ENCODE measurements at regions not wholly inside any gene's neighbourhood (a gene's known extent, or its start where the extent isn't known, plus 50 kb on each side); places are given as distances from the start of the nearest gene placed in this dataset.

DNA sequence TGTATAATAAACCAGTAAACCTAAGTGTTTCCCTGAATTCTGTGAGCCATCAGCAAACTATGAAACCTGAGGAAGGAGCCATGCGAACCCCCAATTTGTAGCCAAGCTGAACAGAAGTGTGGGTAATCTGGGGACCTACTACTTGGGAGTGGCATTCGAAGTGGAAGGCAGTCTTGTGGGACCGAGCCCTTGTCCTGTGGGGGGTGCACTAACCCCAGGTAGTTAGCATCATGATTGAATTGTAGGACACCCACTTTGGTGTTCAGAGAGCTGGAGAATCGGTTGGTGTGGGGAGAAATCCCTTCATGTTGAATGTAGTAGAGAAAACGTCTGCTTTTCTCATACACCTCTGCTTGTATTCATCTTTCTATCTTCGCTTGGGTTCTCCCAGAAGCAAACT, 79.7 kb upstream of the CPHXL start:
- no peak overlapping the region for H3K4me3 ChIP-seq (ENCODE audit: low read length)
- no peak overlapping the region for H3K4ac ChIP-seq (ENCODE audit: low read depth, low read length)
- H2BK120ac ChIP-seq (ENCODE audit: low read depth, low read length) = no peak overlapping the region
- no peak overlapping the region for H3K23ac ChIP-seq (ENCODE audit: low read length)
- H3K56ac ChIP-seq (ENCODE audit: low read length) = no peak overlapping the region
- H3K4me1 ChIP-seq (ENCODE audit: control insufficient read depth, low read depth, low read length) = no peaks in the 10 kb centered on the region
- H4K5ac ChIP-seq (ENCODE audit: low read length) = no peak overlapping the region
- H4K8ac ChIP-seq (ENCODE audit: low read depth, low read length) = no peak overlapping the region
- peak; percentile 15 for DNase-seq
- H3K79me2 ChIP-seq (ENCODE audit: control insufficient read depth, insufficient read depth, low read length) = no peaks in the 10 kb centered on the region
- H3K36me3 ChIP-seq (ENCODE audit: control insufficient read depth, insufficient read depth, low read length) = no peaks in the 10 kb centered on the region
- no peaks in the 10 kb centered on the region for H3K79me1 ChIP-seq (ENCODE audit: low read length)
- H3K27ac ChIP-seq (ENCODE audit: low read depth, low read length) = no peak overlapping the region
- no peak overlapping the region for H3K4me2 ChIP-seq (ENCODE audit: low read length)
- H2BK5ac ChIP-seq (ENCODE audit: low read length) = no peak overlapping the region
- H2BK15ac ChIP-seq (replicated peaks; ENCODE audit: low read depth) = no peak overlapping the region
- no peak overlapping the region for H2AK5ac ChIP-seq (ENCODE audit: low read length)
- H3K9ac ChIP-seq (ENCODE audit: low read length) = no peak overlapping the region
- no CpG with 5 or more reads among the region's 6 CpGs for WGBS (ENCODE audit: extremely low coverage, insufficient coverage, low lambda C conversion rate)
- H3K27me3 ChIP-seq (ENCODE audit: insufficient read depth, low read length, poor library complexity) = no peaks in the 10 kb centered on the region
- H3K18ac ChIP-seq (ENCODE audit: low read length) = no peak overlapping the region

DNA sequence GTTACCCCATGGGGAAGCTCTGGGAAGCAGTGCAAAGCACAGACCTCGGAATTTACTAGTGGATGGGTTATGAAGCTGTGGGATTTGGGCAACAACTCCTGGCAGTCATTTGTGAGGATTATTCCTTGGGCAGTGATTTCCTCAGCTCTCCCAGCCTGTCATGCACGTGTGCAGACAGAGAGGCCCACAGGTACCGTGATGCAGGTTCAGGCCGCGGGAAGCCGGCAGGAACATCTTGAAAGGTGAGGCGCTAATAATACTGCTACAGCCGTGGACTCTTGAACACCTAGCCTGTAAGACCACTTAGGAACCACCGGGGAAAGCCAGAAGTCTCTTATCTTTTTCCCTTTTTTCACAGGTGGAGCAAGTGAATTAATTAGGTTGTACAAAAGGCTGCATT, 80.2 kb upstream of the CPHXL start:
- Histone ChIP-seq H3K9ac (ENCODE audit: low read length) (no peak overlapping the region), H2AK5ac (ENCODE audit: low read length) (no peak overlapping the region), H3K36me3 (ENCODE audit: control insufficient read depth, insufficient read depth, low read length) (no peaks in the 10 kb centered on the region), H2BK15ac (replicated peaks; ENCODE audit: low read depth) (no peak overlapping the region), H4K5ac (ENCODE audit: low read length) (no peak overlapping the region), H3K4ac (ENCODE audit: low read depth, low read length) (no peak overlapping the region), H3K56ac (ENCODE audit: low read length) (no peak overlapping the region), H4K8ac (ENCODE audit: low read depth, low read length) (no peak overlapping the region), H3K4me2 (ENCODE audit: low read length) (no peak overlapping the region), H3K79me1 (ENCODE audit: low read length) (no peaks in the 10 kb centered on the region), H3K27ac (ENCODE audit: low read depth, low read length) (no peak overlapping the region), H2BK120ac (ENCODE audit: low read depth, low read length) (no peak overlapping the region), H3K18ac (ENCODE audit: low read length) (no peak overlapping the region), H3K4me1 (ENCODE audit: control insufficient read depth, low read depth, low read length) (no peaks in the 10 kb centered on the region), H3K27me3 (ENCODE audit: insufficient read depth, low read length, poor library complexity) (no peaks in the 10 kb centered on the region), H2BK5ac (ENCODE audit: low read length) (no peak overlapping the region), H3K79me2 (ENCODE audit: control insufficient read depth, insufficient read depth, low read length) (no peaks in the 10 kb centered on the region), H3K4me3 (ENCODE audit: low read length) (no peak overlapping the region), H3K23ac (ENCODE audit: low read length) (no peak overlapping the region)
- DNase-seq = no peak
- WGBS (ENCODE audit: extremely low coverage, insufficient coverage, low lambda C conversion rate) = no CpG with 5 or more reads among the region's 9 CpGs

DNA sequence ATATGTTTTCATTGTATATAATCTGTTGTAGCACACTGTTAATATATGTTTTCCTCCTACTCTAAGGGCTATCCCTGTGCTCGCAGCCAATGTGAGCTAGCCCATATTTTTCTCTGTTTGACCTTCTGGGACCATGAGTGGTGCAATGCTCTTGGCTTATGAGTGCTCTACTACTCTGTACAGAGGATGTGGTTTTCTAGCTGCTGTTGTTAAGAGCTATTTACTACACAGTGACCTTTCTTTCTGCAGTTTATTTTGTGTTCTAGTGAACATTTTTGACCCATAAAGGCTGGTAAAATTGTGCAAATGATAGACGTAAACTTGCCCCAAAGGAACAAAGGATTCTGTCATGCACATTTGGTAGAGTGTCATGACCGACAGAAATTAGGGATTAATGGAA, 84.1 kb upstream of the CPHXL start:
- Histone ChIP-seq H3K56ac (ENCODE audit: low read length) (no peak overlapping the region), H2BK15ac (replicated peaks; ENCODE audit: low read depth) (no peak overlapping the region), H3K4me1 (ENCODE audit: control insufficient read depth, low read depth, low read length) (no peaks in the 10 kb centered on the region), H4K8ac (ENCODE audit: low read depth, low read length) (no peak overlapping the region), H3K36me3 (ENCODE audit: control insufficient read depth, insufficient read depth, low read length) (no peaks in the 10 kb centered on the region), H3K27me3 (ENCODE audit: insufficient read depth, low read length, poor library complexity) (no peaks in the 10 kb centered on the region), H3K79me2 (ENCODE audit: control insufficient read depth, insufficient read depth, low read length) (no peaks in the 10 kb centered on the region), H3K27ac (ENCODE audit: low read depth, low read length) (no peak overlapping the region), H2AK5ac (ENCODE audit: low read length) (no peak overlapping the region), H3K4me2 (ENCODE audit: low read length) (no peak overlapping the region), H3K18ac (ENCODE audit: low read length) (no peak overlapping the region), H3K4ac (ENCODE audit: low read depth, low read length) (no peak overlapping the region), H2BK5ac (ENCODE audit: low read length) (no peak overlapping the region), H3K79me1 (ENCODE audit: low read length) (no peaks in the 10 kb centered on the region), H2BK120ac (ENCODE audit: low read depth, low read length) (no peak overlapping the region), H4K5ac (ENCODE audit: low read length) (no peak overlapping the region), H3K9ac (ENCODE audit: low read length) (no peak overlapping the region), H3K23ac (ENCODE audit: low read length) (no peak overlapping the region), H3K4me3 (ENCODE audit: low read length) (no peak overlapping the region)
- no peak for DNase-seq
- WGBS (ENCODE audit: extremely low coverage, insufficient coverage, low lambda C conversion rate) = no CpG with 5 or more reads among the region's 3 CpGs

DNA sequence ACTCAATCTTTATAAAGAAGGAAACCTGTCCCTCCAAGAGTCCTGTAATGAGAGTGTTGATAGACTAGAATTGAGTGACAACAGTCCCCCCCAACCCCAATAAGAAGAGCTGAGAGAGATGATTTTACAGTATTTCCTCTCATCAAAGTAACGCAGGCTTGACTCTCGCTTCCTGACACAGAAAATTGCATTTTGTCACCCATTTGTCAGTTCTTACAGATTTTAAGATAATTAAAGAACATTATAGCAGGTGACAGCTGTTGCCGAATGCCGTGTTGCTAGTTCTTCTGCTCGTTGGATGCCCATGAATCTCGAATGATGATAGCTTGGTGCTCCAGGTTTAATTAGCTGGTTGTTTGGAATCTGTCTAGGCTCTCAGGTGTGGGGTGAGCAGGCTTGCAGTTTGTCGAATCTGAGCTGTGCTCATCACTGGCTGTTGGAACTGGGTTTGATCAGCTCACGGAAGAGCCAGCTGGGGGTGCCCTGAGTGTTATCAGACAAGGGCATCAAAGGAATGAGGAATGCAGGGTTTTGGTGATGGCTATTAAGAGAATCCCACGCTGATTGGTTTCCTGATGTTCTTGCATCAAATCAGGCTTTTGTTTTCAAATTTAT, 84.8 kb upstream of the CPHXL start:
- Histone ChIP-seq H4K5ac (ENCODE audit: low read length) (no peak overlapping the region), H3K36me3 (ENCODE audit: control insufficient read depth, insufficient read depth, low read length) (no peaks in the 10 kb centered on the region), H4K8ac (ENCODE audit: low read depth, low read length) (no peak overlapping the region), H2BK120ac (ENCODE audit: low read depth, low read length) (no peak overlapping the region), H2BK5ac (ENCODE audit: low read length) (no peak overlapping the region), H3K18ac (ENCODE audit: low read length) (no peak overlapping the region), H3K4ac (ENCODE audit: low read depth, low read length) (no peak overlapping the region), H3K9ac (ENCODE audit: low read length) (no peak overlapping the region), H3K4me2 (ENCODE audit: low read length) (no peak overlapping the region), H3K79me1 (ENCODE audit: low read length) (no peaks in the 10 kb centered on the region), H3K79me2 (ENCODE audit: control insufficient read depth, insufficient read depth, low read length) (no peaks in the 10 kb centered on the region), H3K27ac (ENCODE audit: low read depth, low read length) (no peak overlapping the region), H3K27me3 (ENCODE audit: insufficient read depth, low read length, poor library complexity) (no peaks in the 10 kb centered on the region), H3K4me3 (ENCODE audit: low read length) (no peak overlapping the region), H3K4me1 (ENCODE audit: control insufficient read depth, low read depth, low read length) (no peaks in the 10 kb centered on the region), H2BK15ac (replicated peaks; ENCODE audit: low read depth) (no peak overlapping the region), H3K23ac (ENCODE audit: low read length) (no peak overlapping the region), H2AK5ac (ENCODE audit: low read length) (no peak overlapping the region), H3K56ac (ENCODE audit: low read length) (no peak overlapping the region)
- WGBS (ENCODE audit: extremely low coverage, insufficient coverage, low lambda C conversion rate) = no CpG with 5 or more reads among the region's 9 CpGs
- peak; percentile 36 for DNase-seq

DNA sequence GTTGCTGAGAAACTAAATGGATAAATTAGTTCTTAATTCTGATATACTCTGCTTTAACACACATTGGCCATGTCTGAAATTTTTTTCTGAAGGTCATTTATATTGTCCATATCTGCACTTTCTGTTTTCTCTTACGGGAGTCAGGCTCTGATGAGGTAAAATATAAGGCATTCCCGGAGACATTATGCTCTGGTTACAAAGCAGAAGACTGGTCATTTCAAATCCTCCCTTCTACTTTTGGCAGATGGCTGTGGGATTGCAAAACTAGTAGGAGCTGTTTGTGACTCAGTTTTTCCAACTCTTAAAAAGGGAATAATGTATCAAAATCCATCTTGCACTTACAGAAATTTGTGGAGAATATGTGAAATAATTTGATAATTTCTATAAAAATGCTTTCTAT, 92.2 kb upstream of the CPHXL start:
- H3K79me2 ChIP-seq (ENCODE audit: control insufficient read depth, insufficient read depth, low read length) = no peaks in the 10 kb centered on the region
- no peak overlapping the region for H3K18ac ChIP-seq (ENCODE audit: low read length)
- no peak overlapping the region for H2AK5ac ChIP-seq (ENCODE audit: low read length)
- H3K9ac ChIP-seq (ENCODE audit: low read length) = no peak overlapping the region
- H2BK120ac ChIP-seq (ENCODE audit: low read depth, low read length) = no peak overlapping the region
- H4K5ac ChIP-seq (ENCODE audit: low read length) = no peak overlapping the region
- H4K8ac ChIP-seq (ENCODE audit: low read depth, low read length) = no peak overlapping the region
- H3K4me2 ChIP-seq (ENCODE audit: low read length) = no peak overlapping the region
- DNase-seq = no peak
- no peak overlapping the region for H2BK5ac ChIP-seq (ENCODE audit: low read length)
- H3K27ac ChIP-seq (ENCODE audit: low read depth, low read length) = no peak overlapping the region
- no peak overlapping the region for H3K4ac ChIP-seq (ENCODE audit: low read depth, low read length)
- no peak overlapping the region for H3K23ac ChIP-seq (ENCODE audit: low read length)
- no peaks in the 10 kb centered on the region for H3K27me3 ChIP-seq (ENCODE audit: insufficient read depth, low read length, poor library complexity)
- no peak overlapping the region for H3K4me3 ChIP-seq (ENCODE audit: low read length)
- H3K79me1 ChIP-seq (ENCODE audit: low read length) = no peaks in the 10 kb centered on the region
- H3K4me1 ChIP-seq (ENCODE audit: control insufficient read depth, low read depth, low read length) = peaks cover 5% of the 10 kb centered on the region
- H3K56ac ChIP-seq (ENCODE audit: low read length) = no peak overlapping the region
- no CpG with 5 or more reads among the region's 2 CpGs for WGBS (ENCODE audit: extremely low coverage, insufficient coverage, low lambda C conversion rate)
- no peaks in the 10 kb centered on the region for H3K36me3 ChIP-seq (ENCODE audit: control insufficient read depth, insufficient read depth, low read length)
- H2BK15ac ChIP-seq (replicated peaks; ENCODE audit: low read depth) = no peak overlapping the region

DNA sequence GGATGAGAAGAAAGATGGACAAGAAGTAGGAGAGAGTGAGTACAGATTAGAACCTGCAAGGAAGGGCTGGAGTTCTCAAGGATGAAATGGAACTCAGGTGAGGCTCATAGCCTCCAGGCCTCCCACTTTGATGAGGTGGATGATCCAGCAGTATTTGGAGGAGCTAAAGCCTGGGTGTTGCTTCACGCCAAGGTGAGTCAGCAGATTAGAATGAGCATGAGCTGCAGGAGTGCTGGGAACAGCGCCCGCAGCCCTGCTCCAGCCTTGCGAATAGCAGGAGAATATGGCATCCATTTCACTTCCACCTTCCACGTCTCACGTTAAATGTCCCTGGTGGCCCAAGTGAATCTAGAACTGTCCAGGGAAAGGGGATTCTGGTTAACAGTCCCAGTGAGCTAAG, 94.4 kb upstream of the CPHXL start:
- Histone ChIP-seq H3K9ac (ENCODE audit: low read length) (no peak overlapping the region), H3K4me1 (ENCODE audit: control insufficient read depth, low read depth, low read length) (peaks cover 5% of the 10 kb centered on the region), H3K4ac (ENCODE audit: low read depth, low read length) (no peak overlapping the region), H3K56ac (ENCODE audit: low read length) (no peak overlapping the region), H3K79me1 (ENCODE audit: low read length) (no peaks in the 10 kb centered on the region), H2BK120ac (ENCODE audit: low read depth, low read length) (no peak overlapping the region), H2BK5ac (ENCODE audit: low read length) (no peak overlapping the region), H3K18ac (ENCODE audit: low read length) (no peak overlapping the region), H3K27ac (ENCODE audit: low read depth, low read length) (no peak overlapping the region), H4K5ac (ENCODE audit: low read length) (no peak overlapping the region), H4K8ac (ENCODE audit: low read depth, low read length) (no peak overlapping the region), H3K27me3 (ENCODE audit: insufficient read depth, low read length, poor library complexity) (no peaks in the 10 kb centered on the region), H3K79me2 (ENCODE audit: control insufficient read depth, insufficient read depth, low read length) (no peaks in the 10 kb centered on the region), H3K4me3 (ENCODE audit: low read length) (no peak overlapping the region), H2BK15ac (replicated peaks; ENCODE audit: low read depth) (no peak overlapping the region), H3K4me2 (ENCODE audit: low read length) (no peak overlapping the region), H3K23ac (ENCODE audit: low read length) (peak overlapping the region; percentile 80), H2AK5ac (ENCODE audit: low read length) (no peak overlapping the region), H3K36me3 (ENCODE audit: control insufficient read depth, insufficient read depth, low read length) (no peaks in the 10 kb centered on the region)
- no CpG with 5 or more reads among the region's 6 CpGs for whole genome bisulfite sequencing (ENCODE audit: extremely low coverage, insufficient coverage, low lambda C conversion rate)
- peak; percentile 86 for DNase-seq
